GM12878 (cell line): ENCODE measurements at regions not wholly inside any gene's neighbourhood (a gene's known extent, or its start where the extent isn't known, plus 50 kb on each side); places are given as distances from the start of the nearest gene placed in this dataset.

Experiments
- ATAC-seq: fragments of 200-7000 bp; cut with Tn5 transposase; 3 replicates; pipeline ENCODE4 v1.9.1; 2020; ENCODE audit warnings: mild to moderate bottlenecking, moderate library complexity
- BruUV-seq: library from RNA; stranded (reverse); fragments of 400-500 nt; replicated peaks from 2 replicates; lab custom pipeline; 2021; lab: Mats Ljungman, UMichigan
- CTCF ChIA-PET: fragments of 300-600 bp; sonication (Branson Sonifier 250); formaldehyde crosslinking; extraction: SDS; loops from one replicate; lab custom pipeline; 2021; ENCODE audit warnings: inconsistent platforms; lab: Yijun Ruan, JAX
- POLR2A ChIA-PET: fragments of 350-600 bp; formaldehyde crosslinking; extraction: SDS; loops from one replicate; lab custom pipeline; 2021; ENCODE audit warnings: inconsistent platforms; lab: Charles Lee
- RAD21 ChIA-PET: fragments of 300-600 bp; sonication (Branson Sonifier 250); formaldehyde crosslinking; loops from one replicate; lab custom pipeline; 2023; ENCODE audit warnings: antibody characterized with exemption; ENCODE audit not compliant: unreplicated experiment; lab: Charles Lee
- SMC1A ChIA-PET: fragments of 300-600 bp; sonication (Branson Sonifier 250); formaldehyde crosslinking; loops from one replicate; lab custom pipeline; 2023; ENCODE audit not compliant: unreplicated experiment, uncharacterized antibody; lab: Charles Lee
- DNase-seq: peaks from one replicate; pipeline ENCODE4 v3.0.0-alpha.2; 2011; ENCODE audit warnings: low read depth, low spot score
- FAIRE-seq: peaks from 3 replicates; lab custom pipeline; 2011; peaks lifted over from hg19 to GRCh38; lab: Jason Lieb, UNC
- H2AFZ ChIP-seq: 2 replicates; pipeline ENCODE4 v1.6.0; 2011; ENCODE audit warnings: low read depth, low read length, control low read depth; ENCODE audit not compliant: control insufficient read depth
- H3K27ac ChIP-seq: 2 replicates; pipeline ENCODE4 v1.5.1; 2011; ENCODE audit warnings: control low read depth; ENCODE audit not compliant: control insufficient read depth, insufficient read depth
- H3K27me3 ChIP-seq, 2 experiments: replicated peaks in 1 of 2; 2 replicates each; pipeline versions ENCODE4 v1.6.0 to v1.6.1; 2011; ENCODE audit warnings: low read length in 1 of 2; ENCODE audit not compliant: control insufficient read depth in 2 of 2, insufficient read depth in 2 of 2
- H3K36me3 ChIP-seq, 2 experiments: 2 replicates each; pipeline ENCODE4 v1.5.1; 2011; ENCODE audit warnings: low read length in 1 of 2; ENCODE audit not compliant: control insufficient read depth in 2 of 2, insufficient read depth in 2 of 2
- H3K4me1 ChIP-seq: 2 replicates; pipeline ENCODE4 v1.6.1; 2011; ENCODE audit warnings: mild to moderate bottlenecking, low read length, moderate library complexity, mixed read lengths; ENCODE audit not compliant: control insufficient read depth, insufficient read depth
- H3K4me2 ChIP-seq: 2 replicates; pipeline ENCODE4 v1.6.0; 2011; ENCODE audit warnings: control low read depth; ENCODE audit not compliant: control insufficient read depth, insufficient read depth
- H3K4me3 ChIP-seq: fragments of 200-600 bp; sonication (generic); 2 replicates; pipeline ENCODE4 v1.5.1; 2016
- H3K79me2 ChIP-seq: 2 replicates; pipeline ENCODE4 v1.6.0; 2011; ENCODE audit warnings: low read length; ENCODE audit not compliant: control insufficient read depth, insufficient read depth
- H3K9ac ChIP-seq: 2 replicates; pipeline ENCODE4 v1.8.0; 2011; ENCODE audit warnings: low read length, control low read depth, mixed read lengths; ENCODE audit not compliant: control insufficient read depth, insufficient read depth
- H3K9me3 ChIP-seq: replicated peaks from 3 replicates; pipeline ENCODE4 v1.5.1; 2011; ENCODE audit warnings: mild to moderate bottlenecking, low read length; ENCODE audit not compliant: control insufficient read depth, insufficient read depth
- H4K20me1 ChIP-seq: 2 replicates; pipeline ENCODE4 v1.6.0; 2011; ENCODE audit not compliant: control insufficient read depth, insufficient read depth
- BMI1 ChIP-seq: fragments of 450-650 bp; IDR thresholded peaks from 2 replicates; pipeline ENCODE4 v1.6.1; 2016; ENCODE audit warnings: mild to moderate bottlenecking, moderate library complexity, borderline replicate concordance
- CREB1 ChIP-seq: IDR thresholded peaks from 2 replicates; pipeline ENCODE4 v1.6.1; 2012; ENCODE audit warnings: low read depth, mild to moderate bottlenecking, inconsistent platforms
- EGR1 ChIP-seq, 2 experiments: IDR thresholded peaks; 1 replicate in 1 of 2; 2 replicates in 1 of 2; pipeline ENCODE4 v1.6.1; 2011 to 2012; ENCODE audit warnings: low read depth in 2 of 2, low read length in 2 of 2, borderline replicate concordance in 1 of 2, mild to moderate bottlenecking in 1 of 2, moderate library complexity in 1 of 2
- FOS ChIP-seq: IDR thresholded peaks from 3 replicates; pipeline ENCODE4 v1.6.1; 2011; ENCODE audit warnings: borderline replicate concordance; ENCODE audit not compliant: insufficient read length; ENCODE audit errors: extremely low read depth
- FOXM1 ChIP-seq: IDR thresholded peaks from 2 replicates; pipeline ENCODE4 v1.6.1; 2012; ENCODE audit warnings: low read depth, mild to moderate bottlenecking, inconsistent platforms, low read length, moderate library complexity
- IKZF1 ChIP-seq: fragments of 450-650 bp; conservative IDR thresholded peaks from 2 replicates; pipeline ENCODE4 v1.6.1; 2017; ENCODE audit warnings: antibody characterized with exemption, mild to moderate bottlenecking
- IRF5 ChIP-seq: fragments of 450-650 bp; IDR thresholded peaks from 2 replicates; pipeline ENCODE4 v1.6.1; 2017; ENCODE audit warnings: borderline replicate concordance
- JUND ChIP-seq: IDR thresholded peaks from 2 replicates; pipeline ENCODE4 v1.6.1; 2012; ENCODE audit warnings: low read depth, mild to moderate bottlenecking, low read length, improper control_type of control experiment, moderate library complexity
- MXI1 ChIP-seq: fragments of 150-350 bp; IDR thresholded peaks from 2 replicates; pipeline ENCODE4 v1.6.1; 2011; ENCODE audit warnings: low read depth, mild to moderate bottlenecking, inconsistent platforms, low read length, improper control_type of control experiment
- PKNOX1 ChIP-seq: fragments of 450-650 bp; IDR thresholded peaks from 2 replicates; pipeline ENCODE4 v1.6.1; 2016; ENCODE audit warnings: mild to moderate bottlenecking
- PML ChIP-seq: IDR thresholded peaks from 2 replicates; pipeline ENCODE4 v1.6.1; 2012; ENCODE audit warnings: low read length, inconsistent platforms
- POLR2AphosphoS2 ChIP-seq: IDR thresholded peaks from 2 replicates; pipeline ENCODE4 v1.6.1; 2011; ENCODE audit warnings: low read depth, mild to moderate bottlenecking, low read length, improper control_type of control experiment, moderate library complexity
- SMARCA5 ChIP-seq: fragments of 450-650 bp; IDR thresholded peaks from 2 replicates; pipeline ENCODE4 v1.6.1; 2017; ENCODE audit warnings: mild to moderate bottlenecking
- WGBS: methylation state at CpG from one replicate; pipeline ENCODE4 v1.1.6; 2016; ENCODE audit warnings: low lambda C conversion rate; ENCODE audit not compliant: insufficient replicate concordance, insufficient coverage; ENCODE audit errors: missing lambda C conversion rate; 5-methylcytosine and 5-hydroxymethylcytosine counted together
- in situ Hi-C: fragments of 300-500 bp; cut with MboI; formaldehyde crosslinking; loops from 9 replicates; pipeline ENCODE4 v1.14.3; 2018; ENCODE audit warnings: mixed read lengths
- intact Hi-C: fragments of 100-400 bp; cut with micrococcal nuclease; formaldehyde crosslinking; loops from one replicate; pipeline ENCODE4 v1.14.2; 2022; ENCODE audit not compliant: unreplicated experiment

- TF ChIP-seq IKZF1: no peak
- TF ChIP-seq SMARCA5: no peak
- no peak for TF ChIP-seq IRF5
- TF ChIP-seq CREB1: no peak
- TF ChIP-seq JUND: no peak
- TF ChIP-seq PKNOX1: no peak
- no peak for TF ChIP-seq PML
- TF ChIP-seq MXI1: no peak
- TF ChIP-seq FOXM1: no peak
- no peak for TF ChIP-seq EGR1 (IDR thresholded peaks at IDR 0.05; ENCODE audit: borderline replicate concordance in 1 of 2, low read depth in 2 of 2, low read length in 2 of 2)
- no peak for TF ChIP-seq POLR2AphosphoS2
- TF ChIP-seq BMI1: no peak
- TF ChIP-seq, all 136 proteins: peak for 0
Measured at GRCh38 chr21:27068811-27069210, 101.9 kb upstream of the ADAMTS5 start (continued).

DNA sequence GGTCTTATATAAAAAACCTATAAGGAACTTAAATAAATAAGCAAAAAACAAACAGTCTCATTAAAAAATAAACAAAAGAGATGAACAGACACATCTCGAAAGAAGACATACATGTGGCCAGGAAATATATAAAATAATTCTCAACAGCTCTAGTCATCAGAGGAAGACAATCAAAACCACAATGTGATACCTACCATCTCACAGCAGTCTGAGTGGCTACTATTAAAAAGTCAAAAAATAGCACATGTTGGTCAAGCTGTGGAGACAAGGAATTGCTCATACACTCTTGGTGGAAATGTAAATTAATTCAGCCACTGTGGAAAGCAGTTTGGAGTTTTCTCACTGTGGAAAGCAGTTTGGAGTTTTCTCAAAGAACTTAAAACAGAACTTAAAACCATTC is 100.3 kb upstream of the ADAMTS5 start:
- H3K4me3 ChIP-seq: no peak overlapping the region
- no peaks in the 10 kb centered on the region for H3K36me3 ChIP-seq
- SMC1A ChIA-PET: no interaction called here
- H3K9ac ChIP-seq: no peak overlapping the region
- CTCF ChIA-PET: no interaction called here
- H3K4me2 ChIP-seq: no peak overlapping the region
- no peak for TF ChIP-seq FOS
- no peak for FAIRE-seq
- H4K20me1 ChIP-seq: no peaks in the 10 kb centered on the region
- intact Hi-C loops (no loop called here), in situ Hi-C loops (no loop called here)
- POLR2A ChIA-PET: no interaction called here
- H3K4me1 ChIP-seq: no peaks in the 10 kb centered on the region
- H3K9me3 ChIP-seq: no peaks in the 10 kb centered on the region; the same call in 2 of the 3 replicates
- WGBS: 0% methylated on average over 1 of the region's 1 CpG
- no peak for DNase-seq
- H3K27ac ChIP-seq: no peak overlapping the region
- RAD21 ChIA-PET: no interaction called here
- H2AFZ ChIP-seq: no peak overlapping the region
- no peaks in the 10 kb centered on the region for H3K27me3 ChIP-seq
- no TSS peak for BruUV-seq
- ATAC-seq: no peak
- H3K79me2 ChIP-seq: no peaks in the 10 kb centered on the region
